HUES48 (cell line): ENCODE measurements at regions not wholly inside any gene's neighbourhood (a gene's known extent, or its start where the extent isn't known, plus 50 kb on each side); places are given as distances from the start of the nearest gene placed in this dataset.
"Not testable (repeated sequence)": the region's sequence is repeated elsewhere in the genome, so short reads cannot be mapped to it uniquely, and the experiment has no call there.

ENCODE experiments used
- H3K27ac ChIP-seq: one replicate; pipeline ENCODE4 v1.7.0; 2013; ENCODE audit warnings: low read depth, low read length, inconsistent platforms
- H3K27me3 ChIP-seq: 2 replicates; pipeline ENCODE4 v1.6.1; 2013; ENCODE audit warnings: mild to moderate bottlenecking, low read length; ENCODE audit not compliant: control insufficient read depth, insufficient read depth
- H3K36me3 ChIP-seq: 2 replicates; pipeline ENCODE4 v1.6.1; 2013; ENCODE audit warnings: low read length; ENCODE audit not compliant: control insufficient read depth, insufficient read depth
- H3K4me1 ChIP-seq: 2 replicates; pipeline ENCODE4 v1.6.1; 2013; ENCODE audit warnings: mild to moderate bottlenecking, low read length; ENCODE audit not compliant: control insufficient read depth, insufficient read depth
- H3K4me3 ChIP-seq: 2 replicates; pipeline ENCODE4 v1.5.1; 2013; ENCODE audit warnings: mild to moderate bottlenecking, low read depth, low read length
- H3K9ac ChIP-seq: 2 replicates; pipeline ENCODE4 v1.6.1; 2013; ENCODE audit warnings: mild to moderate bottlenecking, low read depth, low read length, moderate library complexity
- H3K9me3 ChIP-seq: 2 replicates; pipeline ENCODE4 v1.6.1; 2013; ENCODE audit warnings: low read length; ENCODE audit not compliant: control insufficient read depth, insufficient read depth

DNA sequence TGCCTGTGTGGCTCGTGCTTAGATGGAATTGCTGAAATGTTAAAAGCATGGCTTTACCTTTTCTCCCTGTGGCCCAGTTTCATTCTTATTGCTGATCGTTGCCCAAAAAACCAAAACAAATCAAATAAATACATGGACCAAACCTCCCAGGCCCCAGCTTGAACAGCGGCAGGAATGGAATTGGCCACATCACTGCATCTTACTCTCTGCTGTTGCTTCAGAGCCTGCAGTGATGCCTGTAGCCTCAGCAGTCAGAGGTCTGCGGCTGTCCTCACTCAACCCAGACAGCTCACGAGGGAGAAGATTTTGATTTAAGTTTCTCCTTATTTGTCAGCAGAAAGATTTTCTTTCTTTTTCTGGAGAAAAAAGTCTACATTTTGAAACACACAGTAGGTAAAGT lies 91.5 kb downstream of the NPIPB11 start:
- H3K27me3 ChIP-seq: no peaks in the 10 kb centered on the region

DNA sequence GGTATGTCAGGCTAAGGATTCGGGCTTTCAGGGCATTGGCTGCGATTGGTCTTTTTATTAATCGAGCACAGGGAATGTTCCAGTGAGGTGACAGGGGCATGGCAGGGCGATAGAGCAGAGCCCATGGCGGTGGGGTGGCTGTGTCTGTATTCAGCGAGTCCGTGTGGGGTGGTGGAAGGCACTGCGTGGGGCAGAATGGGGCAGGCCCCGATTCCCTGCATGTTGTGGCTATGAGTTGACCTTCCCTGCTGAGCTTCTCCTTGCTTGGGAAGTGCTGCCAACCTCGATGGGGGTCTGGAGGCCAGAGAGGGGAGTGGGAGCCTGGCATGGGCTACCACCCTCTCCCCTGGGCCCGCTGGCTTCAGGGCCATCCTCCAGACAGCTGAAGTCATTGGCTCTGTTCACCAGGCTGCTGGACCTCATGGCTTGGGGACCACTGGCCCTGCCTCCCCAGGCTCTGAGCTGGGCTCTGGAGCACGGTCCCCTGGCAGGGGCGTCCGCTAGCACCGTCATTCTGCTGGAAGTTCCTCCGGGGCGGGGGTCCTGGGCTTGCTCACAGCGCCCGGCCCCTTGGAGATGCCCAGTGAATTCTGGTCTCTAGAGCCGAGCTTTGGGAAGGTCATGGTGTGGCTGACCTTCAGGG lies 92.1 kb downstream of the NPIPB11 start:
- no peaks in the 10 kb centered on the region for H3K36me3 ChIP-seq
- no peak overlapping the region for H3K9ac ChIP-seq
- no peak overlapping the region for H3K4me3 ChIP-seq
- H3K4me1 ChIP-seq: no peaks in the 10 kb centered on the region
- no peaks in the 10 kb centered on the region for H3K9me3 ChIP-seq
- H3K27me3 ChIP-seq: no peaks in the 10 kb centered on the region
- H3K27ac ChIP-seq: no peak overlapping the region

More for the DNA sequence above, 91.5 kb downstream of the NPIPB11 start:
- Histone ChIP-seq H3K27ac (no peak overlapping the region), H3K9me3 (no peaks in the 10 kb centered on the region), H3K4me3 (no peak overlapping the region), H3K9ac (no peak overlapping the region), H3K36me3 (no peaks in the 10 kb centered on the region), H3K4me1 (no peaks in the 10 kb centered on the region)

DNA sequence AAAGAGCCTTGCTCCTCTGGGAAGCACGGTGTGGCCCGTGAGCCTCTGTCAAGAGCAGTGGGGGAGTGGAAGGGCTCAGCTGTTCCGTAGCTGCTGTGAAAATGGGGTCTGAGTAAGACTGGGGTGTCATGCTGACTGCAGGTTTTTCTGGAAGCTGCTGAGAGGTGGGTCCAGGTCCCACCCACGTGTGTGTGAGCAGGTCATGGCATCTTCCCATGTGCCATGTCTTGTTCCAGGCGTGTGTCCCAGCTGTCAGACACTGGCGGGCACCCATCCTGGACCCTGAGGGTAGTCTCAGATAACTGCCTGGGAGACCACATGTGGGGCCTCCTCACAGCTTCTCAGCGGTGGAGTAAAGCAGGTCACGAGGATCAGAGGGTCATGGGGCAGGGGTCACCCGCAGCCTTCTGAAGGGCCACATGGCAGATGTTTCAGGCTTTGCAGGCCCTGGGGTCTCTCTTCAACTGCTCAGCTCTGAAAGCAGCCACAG lies 92.9 kb downstream of the NPIPB11 start:
- Histone ChIP-seq H3K4me1 (no peaks in the 10 kb centered on the region), H3K27me3 (no peaks in the 10 kb centered on the region), H3K36me3 (no peaks in the 10 kb centered on the region), H3K4me3 (no peak overlapping the region), H3K9ac (no peak overlapping the region), H3K27ac (no peak overlapping the region), H3K9me3 (no peaks in the 10 kb centered on the region)

DNA sequence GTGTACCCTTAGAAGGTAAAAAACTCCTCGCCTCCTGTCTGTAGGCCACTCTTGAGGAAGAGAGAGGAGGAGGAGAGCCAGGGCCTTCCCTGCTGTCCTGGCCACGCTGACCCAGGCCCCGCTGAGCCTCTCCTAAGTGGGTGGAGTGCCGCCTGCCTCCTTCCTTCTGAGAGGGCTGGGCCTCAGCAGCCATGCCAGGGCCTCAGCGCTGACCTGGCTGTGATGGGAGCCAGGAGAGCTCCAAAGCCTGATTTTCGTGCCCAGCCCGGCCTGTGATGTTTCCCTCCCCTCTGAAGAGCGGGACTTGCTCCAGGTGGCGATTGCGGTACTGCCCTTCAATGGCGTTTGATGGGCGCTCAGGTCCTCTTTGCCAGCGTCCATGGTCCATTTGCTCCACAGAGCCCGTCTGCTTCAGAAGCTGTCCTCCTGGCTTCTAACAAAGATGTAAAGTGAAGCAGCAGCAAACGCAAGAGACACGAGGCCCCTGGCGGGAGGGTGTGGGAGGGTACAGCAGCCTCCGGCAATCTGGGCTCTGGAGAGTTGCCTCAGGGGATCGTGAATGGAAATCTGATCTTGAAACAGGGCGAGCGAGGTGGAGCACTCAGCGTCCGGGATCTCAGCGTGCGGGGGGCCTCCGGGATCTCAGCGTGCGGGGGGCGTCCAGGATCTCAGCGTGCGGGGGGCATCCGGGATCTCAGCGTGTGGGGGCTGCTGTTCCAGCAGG lies 93.5 kb downstream of the NPIPB11 start:
- H3K9me3 ChIP-seq: no peaks in the 10 kb centered on the region
- H3K4me1 ChIP-seq: no peaks in the 10 kb centered on the region
- H3K36me3 ChIP-seq: no peaks in the 10 kb centered on the region
- no peak overlapping the region for H3K27ac ChIP-seq
- H3K4me3 ChIP-seq: no peak overlapping the region
- H3K9ac ChIP-seq: no peak overlapping the region
- H3K27me3 ChIP-seq: no peaks in the 10 kb centered on the region

DNA sequence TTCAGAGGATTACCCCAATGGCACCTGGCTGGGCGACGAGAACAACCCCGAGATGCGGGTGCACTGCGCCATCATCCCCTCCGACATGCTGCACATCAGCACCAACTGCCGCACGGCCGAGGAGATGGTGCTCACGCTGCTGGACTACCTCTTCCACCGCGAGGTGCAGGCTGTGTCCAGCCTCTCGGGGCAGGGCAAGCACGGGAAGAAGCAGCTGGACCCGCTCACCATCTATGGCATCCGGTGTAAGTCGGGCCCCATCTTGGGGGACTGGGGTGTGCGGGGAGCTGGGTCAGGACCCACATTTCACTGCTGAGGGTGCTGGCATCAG lies 94.2 kb downstream of the NPIPB11 start:
- not testable (repeated sequence) for H3K27me3 ChIP-seq, H3K9ac ChIP-seq, H3K4me1 ChIP-seq, H3K36me3 ChIP-seq, H3K27ac ChIP-seq, H3K9me3 ChIP-seq, H3K4me3 ChIP-seq

DNA sequence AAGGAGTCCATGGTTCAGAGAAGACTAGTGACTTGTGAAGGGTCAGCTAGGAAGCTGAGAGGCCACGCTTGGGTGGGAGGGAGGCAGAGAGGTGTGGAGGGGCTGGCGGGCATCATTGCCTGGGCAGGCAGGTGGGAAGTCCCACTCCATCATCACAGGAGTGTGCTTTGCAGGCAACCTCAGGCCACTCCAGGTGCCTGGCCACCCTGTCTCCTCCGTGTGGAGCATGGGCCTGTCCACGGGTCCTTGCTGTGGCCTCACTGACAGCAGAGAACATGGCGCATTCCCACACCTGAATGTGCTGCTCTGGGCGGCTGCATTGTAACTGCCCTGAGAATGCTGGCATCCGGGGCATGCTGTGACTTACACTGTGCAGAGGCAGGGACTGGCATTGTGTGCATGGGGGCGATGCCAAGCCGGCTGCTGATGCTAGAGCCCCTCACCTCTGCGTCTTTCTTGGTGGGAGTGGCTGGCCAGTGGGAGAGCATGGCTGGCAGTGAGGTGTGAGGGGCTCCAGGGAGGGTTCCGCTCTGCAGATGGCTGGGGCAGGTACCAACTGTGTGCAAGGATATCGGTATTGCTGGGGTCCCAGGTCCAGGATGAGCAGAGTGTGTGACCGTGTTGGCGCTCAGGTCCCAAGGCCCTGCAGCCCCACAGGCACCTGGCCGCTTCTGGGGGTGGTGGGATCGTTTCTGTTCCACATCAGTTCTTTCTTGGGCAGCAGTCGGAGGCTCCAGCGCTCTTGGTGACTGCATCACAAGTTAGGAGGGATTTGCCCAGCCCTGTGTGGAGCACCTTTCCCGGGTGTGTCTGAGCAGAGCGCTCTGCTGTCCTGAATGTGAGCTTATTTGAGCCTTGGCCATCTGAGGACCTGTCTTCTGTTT lies 94.8 kb downstream of the NPIPB11 start:
- no peak overlapping the region for H3K27ac ChIP-seq
- no peak overlapping the region for H3K4me3 ChIP-seq
- no peaks in the 10 kb centered on the region for H3K27me3 ChIP-seq
- no peaks in the 10 kb centered on the region for H3K36me3 ChIP-seq
- no peaks in the 10 kb centered on the region for H3K4me1 ChIP-seq
- H3K9ac ChIP-seq: no peak overlapping the region
- no peaks in the 10 kb centered on the region for H3K9me3 ChIP-seq

DNA sequence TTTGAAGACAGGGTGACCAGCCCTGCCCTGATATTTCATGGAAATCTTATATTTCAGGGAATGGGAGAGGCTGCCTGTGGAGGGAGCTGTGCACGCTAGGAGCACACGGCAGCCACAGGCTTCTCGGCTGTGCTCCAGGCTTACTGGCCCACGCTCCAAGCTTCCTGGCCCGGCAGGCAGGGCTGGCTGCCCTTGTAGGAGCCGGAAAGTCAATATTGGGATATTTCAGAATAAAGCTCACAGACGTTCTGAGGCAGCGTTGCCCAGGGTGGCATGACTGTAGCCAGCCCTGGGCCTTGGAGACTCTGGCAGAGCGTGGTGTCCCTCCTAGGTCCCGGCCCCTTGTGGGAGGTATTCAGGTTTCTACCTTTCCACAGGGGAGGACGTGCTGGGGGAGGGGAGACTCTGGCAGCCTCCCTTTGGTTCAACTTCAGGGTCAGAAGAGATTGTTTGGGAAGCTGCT lies 95.6 kb downstream of the NPIPB11 start:
- Histone ChIP-seq H3K27me3 (no peaks in the 10 kb centered on the region), H3K9me3 (no peaks in the 10 kb centered on the region), H3K9ac (no peak overlapping the region), H3K27ac (no peak overlapping the region), H3K36me3 (no peaks in the 10 kb centered on the region), H3K4me1 (no peaks in the 10 kb centered on the region), H3K4me3 (no peak overlapping the region)

DNA sequence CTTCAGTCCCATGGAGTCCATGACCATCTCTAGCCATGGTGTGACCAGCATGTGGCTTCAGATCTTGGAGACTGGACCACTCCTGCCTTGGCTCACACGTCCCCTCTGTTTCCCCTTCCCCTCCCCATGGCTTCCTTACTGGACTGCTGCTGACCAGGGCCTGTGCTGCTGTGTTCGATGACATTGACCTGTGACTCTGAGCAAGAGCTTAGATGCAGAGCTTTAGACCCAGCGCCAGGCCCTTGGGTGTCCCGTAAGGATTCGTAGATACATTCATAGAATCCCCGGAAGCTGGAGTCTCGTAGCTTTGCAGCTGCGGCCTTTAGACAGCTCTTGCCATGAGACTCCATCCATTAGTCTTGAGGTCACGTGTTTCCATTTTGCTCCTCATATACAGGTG lies 96.3 kb downstream of the NPIPB11 start:
- not testable (repeated sequence) for H3K9me3 ChIP-seq, H3K9ac ChIP-seq, H3K27ac ChIP-seq, H3K4me3 ChIP-seq, H3K27me3 ChIP-seq, H3K4me1 ChIP-seq, H3K36me3 ChIP-seq

DNA sequence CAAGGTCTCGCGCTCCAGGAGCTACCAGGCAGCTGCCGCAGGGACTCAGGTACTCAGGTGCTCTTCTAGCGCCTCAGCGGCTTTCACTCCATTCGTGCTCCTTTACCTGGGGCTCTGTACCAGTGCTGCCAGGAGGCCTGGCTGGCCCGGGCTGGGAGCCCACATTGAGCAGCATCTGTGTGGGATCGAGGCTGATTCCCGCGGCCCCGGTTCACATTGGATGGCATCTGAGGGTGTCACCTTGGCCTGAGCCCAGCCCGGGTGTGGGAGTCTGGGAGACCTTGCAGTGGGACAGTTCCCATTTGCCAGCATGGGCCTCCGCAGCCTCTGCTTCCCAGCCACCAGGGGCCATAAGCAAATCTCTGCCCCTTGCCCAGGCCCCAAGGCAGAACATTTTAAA lies 96.9 kb downstream of the NPIPB11 start:
- not testable (repeated sequence) for H3K4me3 ChIP-seq, H3K9ac ChIP-seq, H3K9me3 ChIP-seq, H3K4me1 ChIP-seq, H3K27ac ChIP-seq, H3K36me3 ChIP-seq, H3K27me3 ChIP-seq

DNA sequence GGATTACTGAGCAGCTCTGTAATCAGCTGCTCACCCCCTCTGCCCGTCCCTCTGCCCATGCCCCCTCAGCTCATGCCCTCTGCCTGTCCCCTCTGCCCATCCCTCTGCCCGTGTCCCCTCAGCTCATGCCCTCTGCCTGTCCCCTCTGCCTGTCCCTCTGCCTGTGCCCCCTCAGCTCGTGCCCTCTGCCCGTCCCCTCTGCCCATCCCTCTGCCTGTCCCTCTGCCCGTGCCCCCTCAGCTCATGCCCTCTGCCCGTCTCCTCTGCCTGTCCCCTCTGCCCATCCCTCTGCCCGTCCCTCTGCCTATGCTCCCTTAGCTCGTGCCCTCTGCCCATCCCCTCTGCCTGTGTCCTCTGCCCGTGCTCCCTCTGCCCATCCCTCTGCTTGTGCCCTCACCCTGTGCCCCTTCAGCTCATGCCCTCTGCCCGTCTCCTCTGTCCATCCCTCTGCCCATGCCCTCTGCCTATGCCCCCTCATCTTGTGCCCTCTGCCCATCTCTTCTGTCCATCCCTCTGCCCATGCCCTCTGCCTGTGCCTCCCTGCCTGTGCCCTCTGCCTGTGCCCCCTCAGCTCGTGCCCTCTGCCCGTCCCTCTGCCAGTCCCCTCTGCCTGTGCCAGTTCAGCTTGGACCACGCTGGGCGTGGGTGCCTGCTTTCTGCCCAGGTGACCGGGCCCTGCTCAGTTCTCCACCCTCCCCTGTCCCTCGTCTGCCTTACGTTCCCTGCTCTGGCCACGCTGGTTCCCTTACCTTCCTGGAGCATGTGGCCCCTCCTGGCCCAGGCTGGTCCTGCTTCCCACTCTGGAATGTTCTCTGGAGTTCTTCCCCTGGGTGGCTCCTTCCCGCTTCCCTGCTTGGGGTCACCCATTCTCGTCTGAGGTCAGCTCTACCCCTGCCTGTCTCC lies 97.6 kb downstream of the NPIPB11 start:
- no peak overlapping the region for H3K4me3 ChIP-seq
- H3K4me1 ChIP-seq: no peaks in the 10 kb centered on the region
- no peak overlapping the region for H3K27ac ChIP-seq
- no peak overlapping the region for H3K9ac ChIP-seq
- H3K27me3 ChIP-seq: no peaks in the 10 kb centered on the region
- no peaks in the 10 kb centered on the region for H3K9me3 ChIP-seq
- no peaks in the 10 kb centered on the region for H3K36me3 ChIP-seq
